ENCODE measurements at regions not wholly inside any gene's neighbourhood (a gene's known extent, or its start where the extent isn't known, plus 50 kb on each side); places are given as distances from the start of the nearest gene placed in this dataset.

- DNase-seq (ENCODE audit: low read depth, low spot score): no peak
- in situ Hi-C loops (cut with HindIII; ENCODE audit: low sequenced_read_pairs): no loop called here
- H3K4me3 ChIP-seq (ENCODE audit: low read depth, low read length): no peak overlapping the region
- no peak for TF ChIP-seq CTCF (IDR thresholded peaks at IDR 0.05; ENCODE audit: low read depth, low read length)
Measured at GRCh38 chr6:24987446-24988115, 51.8 kb upstream of the RIPOR2 start.

- no peak for TF ChIP-seq CTCF (IDR thresholded peaks at IDR 0.05; ENCODE audit: low read depth, low read length)
Measured at GRCh38 chr6:24988562-24988961, 52.8 kb upstream of the RIPOR2 start.

GRCh38 chr6:24990236-24990845 is 54.6 kb upstream of the RIPOR2 start:
- in situ Hi-C loops (cut with HindIII; ENCODE audit: low sequenced_read_pairs): no loop called here
- DNase-seq (ENCODE audit: low read depth, low spot score): peak; percentile 50
- no peak overlapping the region for H3K4me3 ChIP-seq (ENCODE audit: low read depth, low read length)
- TF ChIP-seq CTCF (IDR thresholded peaks at IDR 0.05; ENCODE audit: low read depth, low read length): no peak

More at GRCh38 chr6:24988562-24988961, 52.8 kb upstream of the RIPOR2 start:
- in situ Hi-C loops (cut with HindIII; ENCODE audit: low sequenced_read_pairs): no loop called here
- no peak overlapping the region for H3K4me3 ChIP-seq (ENCODE audit: low read depth, low read length)
- DNase-seq (ENCODE audit: low read depth, low spot score): no peak

GRCh38 chr6:24990944-24991809 is 55.4 kb upstream of the RIPOR2 start:
- no peak overlapping the region for H3K4me3 ChIP-seq (ENCODE audit: low read depth, low read length)

GRCh38 chr6:24991810-24992467 is 56.2 kb upstream of the RIPOR2 start:
- in situ Hi-C loops (cut with HindIII; ENCODE audit: low sequenced_read_pairs): no loop called here
- no peak for DNase-seq (ENCODE audit: low read depth, low spot score)
- H3K4me3 ChIP-seq (ENCODE audit: low read depth, low read length): no peak overlapping the region
- TF ChIP-seq CTCF (IDR thresholded peaks at IDR 0.05; ENCODE audit: low read depth, low read length): peak; percentile 64

More at GRCh38 chr6:24990944-24991809, 55.4 kb upstream of the RIPOR2 start:
- no peak for DNase-seq (ENCODE audit: low read depth, low spot score)
- TF ChIP-seq CTCF (IDR thresholded peaks at IDR 0.05; ENCODE audit: low read depth, low read length): no peak
- in situ Hi-C loops (cut with HindIII; ENCODE audit: low sequenced_read_pairs): no loop called here

- in situ Hi-C loops (cut with HindIII; ENCODE audit: low sequenced_read_pairs): no loop called here
- DNase-seq (ENCODE audit: low read depth, low spot score): no peak
- TF ChIP-seq CTCF (IDR thresholded peaks at IDR 0.05; ENCODE audit: low read depth, low read length): no peak
- no peak overlapping the region for H3K4me3 ChIP-seq (ENCODE audit: low read depth, low read length)
Measured at GRCh38 chr6:24994812-24995211, 59.1 kb upstream of the RIPOR2 start.
